ENCODE measurements at regions not wholly inside any gene's neighbourhood (a gene's known extent, or its start where the extent isn't known, plus 50 kb on each side); places are given as distances from the start of the nearest gene placed in this dataset.
A peak's percentile ranks its signal among the peaks of the same experiment; 100 is the strongest.
"Not testable (repeated sequence)": the region's sequence is repeated elsewhere in the genome, so short reads cannot be mapped to it uniquely, and the experiment has no call there.

- no peak for DNase-seq (ENCODE audit: low spot score)
These were observed 246.7 kb downstream of the HS3ST3B1 start for GRCh38 chr17:14547556-14547955.

- DNase-seq (ENCODE audit: low spot score) = no peak
These were observed 246.1 kb downstream of the HS3ST3B1 start for GRCh38 chr17:14547016-14547415.

- no peak for DNase-seq (ENCODE audit: low spot score)
These were observed 244.4 kb downstream of the HS3ST3B1 start for GRCh38 chr17:14545156-14545906.

- no peak for DNase-seq (ENCODE audit: low spot score)
These were observed 240.8 kb downstream of the HS3ST3B1 start for GRCh38 chr17:14541714-14542113.

- DNase-seq (ENCODE audit: low spot score) = no peak
These were observed 238.9 kb downstream of the HS3ST3B1 start for GRCh38 chr17:14539801-14540200.

GRCh38 chr17:14532242-14532641 is 231.4 kb downstream of the HS3ST3B1 start:
- not testable (repeated sequence) for DNase-seq (ENCODE audit: low spot score)

- no peak for DNase-seq (ENCODE audit: low spot score)
These were observed 224.9 kb downstream of the HS3ST3B1 start for GRCh38 chr17:14525551-14526455.

- DNase-seq (ENCODE audit: low spot score) = no peak
These were observed 222.0 kb downstream of the HS3ST3B1 start for GRCh38 chr17:14522795-14523387.

GRCh38 chr17:14518919-14519318 is 218.0 kb downstream of the HS3ST3B1 start:
- peak; percentile 12 for DNase-seq (ENCODE audit: low spot score)

- peak; percentile 15 for DNase-seq (ENCODE audit: low spot score)
These were observed 214.1 kb downstream of the HS3ST3B1 start for GRCh38 chr17:14514973-14515372.

GRCh38 chr17:14513835-14514234 is 213.0 kb downstream of the HS3ST3B1 start:
- DNase-seq (ENCODE audit: low spot score) = no peak

GRCh38 chr17:14510136-14510535 is 209.3 kb downstream of the HS3ST3B1 start:
- no peak for DNase-seq (ENCODE audit: low spot score)

GRCh38 chr17:14508156-14508555 is 207.3 kb downstream of the HS3ST3B1 start:
- DNase-seq (ENCODE audit: low spot score) = no peak

GRCh38 chr17:14506364-14506763 is 205.5 kb downstream of the HS3ST3B1 start:
- DNase-seq (ENCODE audit: low spot score) = no peak

- no peak for DNase-seq (ENCODE audit: low spot score)
These were observed 204.7 kb downstream of the HS3ST3B1 start for GRCh38 chr17:14505606-14506005.

- no peak for DNase-seq (ENCODE audit: low spot score)
These were observed 199.1 kb downstream of the HS3ST3B1 start for GRCh38 chr17:14499976-14500375.

GRCh38 chr17:14498812-14499211 is 197.9 kb downstream of the HS3ST3B1 start:
- DNase-seq (ENCODE audit: low spot score) = no peak

GRCh38 chr17:14494161-14494560 is 193.3 kb downstream of the HS3ST3B1 start:
- DNase-seq (ENCODE audit: low spot score) = no peak

- no peak for DNase-seq (ENCODE audit: low spot score)
These were observed 189.1 kb downstream of the HS3ST3B1 start for GRCh38 chr17:14489986-14490385.

GRCh38 chr17:14488958-14489550 is 188.2 kb downstream of the HS3ST3B1 start:
- no peak for DNase-seq (ENCODE audit: low spot score)

- no peak for DNase-seq (ENCODE audit: low spot score)
These were observed 186.2 kb downstream of the HS3ST3B1 start for GRCh38 chr17:14487068-14487467.

- no peak for DNase-seq (ENCODE audit: low spot score)
These were observed 181.8 kb downstream of the HS3ST3B1 start for GRCh38 chr17:14482715-14483114.

Measured in AG08395 (cell line).